Sigmoid colon (tissue), 6 donors: ENCODE measurements at regions not wholly inside any gene's neighbourhood (a gene's known extent, or its start where the extent isn't known, plus 50 kb on each side); places are given as distances from the start of the nearest gene placed in this dataset.
A peak's percentile ranks its signal among the peaks of the same experiment; 100 is the strongest.

ENCODE experiments used
- DNase-seq: peaks from one replicate; pipeline ENCODE4 v3.0.0-alpha.2; 2019
- H3K27ac ChIP-seq, 4 donors: fragments of 200-600 bp; sonication (generic); one replicate each; pipeline ENCODE4 v1.5.1; 2016 to 2019; ENCODE audit warnings: mild to moderate bottlenecking in 1 of 4
- H3K27me3 ChIP-seq, 3 donors: fragments of 200-600 bp; sonication (generic); one replicate each; pipeline ENCODE4 v1.5.1; 2019; ENCODE audit warnings: mild to moderate bottlenecking in 1 of 3
- H3K36me3 ChIP-seq, 4 donors: fragments of 200-600 bp; sonication (generic); one replicate each; pipeline ENCODE4 v1.5.1; 2016 to 2019
- H3K4me1 ChIP-seq, 4 donors: fragments of 200-600 bp; sonication (generic); one replicate each; pipeline ENCODE4 v1.5.1; 2017 to 2019
- H3K4me3 ChIP-seq, 4 donors: fragments of 200-600 bp; sonication (generic); one replicate each; pipeline ENCODE4 v1.5.1; 2017 to 2019; ENCODE audit warnings: mild to moderate bottlenecking in 2 of 4, moderate library complexity in 1 of 4
- H3K9me3 ChIP-seq, 4 donors: fragments of 200-600 bp in 3 of 4; sonication (generic) in 3 of 4; one replicate each; pipeline versions ENCODE4 v1.5.1 to v1.6.1; 2013 to 2019
- CTCF ChIP-seq, 4 experiments: fragments of 450-650 bp in 3 of 4; fragments of 200-600 bp in 1 of 4; IDR thresholded peaks; one replicate each; pipeline ENCODE4 v1.5.1; 2016 to 2019; ENCODE audit warnings: antibody characterized with exemption in 4 of 4, mild to moderate bottlenecking in 3 of 4, moderate library complexity in 2 of 4
- EP300 ChIP-seq, 4 donors: sonication (generic); formaldehyde crosslinking; IDR thresholded peaks; one replicate each; pipeline ENCODE4 v1.6.1; 2017; ENCODE audit warnings: antibody characterized with exemption in 4 of 4
- POLR2A ChIP-seq, 2 donors: fragments of 450-650 bp; IDR thresholded peaks; one replicate each; pipeline ENCODE4 v1.6.1; 2016; ENCODE audit warnings: antibody characterized with exemption in 2 of 2, mild to moderate bottlenecking in 2 of 2, moderate library complexity in 2 of 2
- POLR2AphosphoS5 ChIP-seq, 4 donors: sonication (generic); formaldehyde crosslinking; IDR thresholded peaks; one replicate each; pipeline ENCODE4 v1.6.1; 2017; ENCODE audit warnings: antibody characterized with exemption in 4 of 4
- WGBS, 2 donors: extraction: QIAGEN DNeasy Blood & Tissue Kit; methylation state at CpG; one replicate each; pipeline ENCODE4 v1.1.7; 2013; 5-methylcytosine and 5-hydroxymethylcytosine counted together
- intact Hi-C: fragments of 100-400 bp; cut with DNase I; formaldehyde crosslinking; loops from one replicate; pipeline ENCODE4 v1.15.1; 2023
- donor health status: healthy with polysubstance abuse.
- donor health status: healthy.

- H3K4me3 ChIP-seq: no peak overlapping the region
- no peaks in the 10 kb centered on the region for H3K9me3 ChIP-seq
- no peaks in the 10 kb centered on the region for H3K4me1 ChIP-seq
- H3K27me3 ChIP-seq: no peaks in the 10 kb centered on the region
- no peak for TF ChIP-seq POLR2AphosphoS5 (IDR thresholded peaks at IDR 0.05)
- DNase-seq: no peak
- no peaks in the 10 kb centered on the region for H3K36me3 ChIP-seq
- no peak overlapping the region for H3K27ac ChIP-seq
- WGBS, 2 donors: 65 to 84% methylated on average over 2 of the region's 2 CpGs
- intact Hi-C loops: no loop called here
Observed at GRCh38 chr4:170271723-170272122, 182.0 kb upstream of the AADAT start.

GRCh38 chr4:170270628-170271027 is 180.9 kb upstream of the AADAT start:
- Histone ChIP-seq H3K36me3 (no peaks in the 10 kb centered on the region), H3K4me3 (no peak overlapping the region), H3K27ac (no peak overlapping the region), H3K4me1 (no peaks in the 10 kb centered on the region), H3K27me3 (no peaks in the 10 kb centered on the region), H3K9me3 (no peaks in the 10 kb centered on the region)
- WGBS, 2 donors: 72 to 86% methylated on average over 2 of the region's 2 CpGs
- no peak for DNase-seq
- TF ChIP-seq POLR2AphosphoS5 (IDR thresholded peaks at IDR 0.05): no peak
- no peak for TF ChIP-seq POLR2A (IDR thresholded peaks at IDR 0.05)
- no peak for TF ChIP-seq EP300 (IDR thresholded peaks at IDR 0.05)
- no peak for TF ChIP-seq CTCF (IDR thresholded peaks at IDR 0.05)
- intact Hi-C loops: no loop called here

GRCh38 chr4:170269950-170270349 is 180.2 kb upstream of the AADAT start:
- TF ChIP-seq POLR2A (IDR thresholded peaks at IDR 0.05) (no peak), CTCF (IDR thresholded peaks at IDR 0.05) (no peak), EP300 (IDR thresholded peaks at IDR 0.05) (no peak)
- no peaks in the 10 kb centered on the region for H3K36me3 ChIP-seq
- intact Hi-C loops: no loop called here
- no peaks in the 10 kb centered on the region for H3K4me1 ChIP-seq
- WGBS, 2 donors: 67 to 86% methylated on average over 2 of the region's 2 CpGs
- H3K27ac ChIP-seq: no peak overlapping the region
- no peak overlapping the region for H3K4me3 ChIP-seq
- H3K27me3 ChIP-seq: no peaks in the 10 kb centered on the region
- no peak for DNase-seq
- H3K9me3 ChIP-seq: no peaks in the 10 kb centered on the region

GRCh38 chr4:170259631-170260153 is 169.9 kb upstream of the AADAT start:
- no peaks in the 10 kb centered on the region for H3K36me3 ChIP-seq
- H3K4me3 ChIP-seq: no peak overlapping the region
- 17% methylated on average over 6 of the region's 6 CpGs for WGBS, 2 donors
- TF ChIP-seq CTCF (IDR thresholded peaks at IDR 0.05) (peak in 3 of 4 experiments; percentile 39 to 76 (median 61)), POLR2AphosphoS5 (IDR thresholded peaks at IDR 0.05) (no peak), EP300 (IDR thresholded peaks at IDR 0.05) (no peak)
- intact Hi-C loops: loop anchor here (5.0 kb wide), 1 partner anchor 593 kb away; no protein-coding TSS in a partner anchor
- H3K4me1 ChIP-seq: no peaks in the 10 kb centered on the region
- H3K9me3 ChIP-seq: no peaks in the 10 kb centered on the region
- no peak overlapping the region for H3K27ac ChIP-seq
- peak; percentile 67 for DNase-seq
- no peaks in the 10 kb centered on the region for H3K27me3 ChIP-seq

- Histone ChIP-seq H3K9me3 (no peaks in the 10 kb centered on the region), H3K4me1 (no peaks in the 10 kb centered on the region), H3K4me3 (no peak overlapping the region), H3K27ac (no peak overlapping the region), H3K36me3 (no peaks in the 10 kb centered on the region), H3K27me3 (no peaks in the 10 kb centered on the region)
- intact Hi-C loops: no loop called here
- TF ChIP-seq POLR2AphosphoS5 (IDR thresholded peaks at IDR 0.05) (no peak), POLR2A (IDR thresholded peaks at IDR 0.05) (no peak), CTCF (IDR thresholded peaks at IDR 0.05) (no peak), EP300 (IDR thresholded peaks at IDR 0.05) (no peak)
- no peak for DNase-seq
Observed at GRCh38 chr4:170256807-170257206, 167.1 kb upstream of the AADAT start.
